GM10248 (cell line): ENCODE measurements at regions not wholly inside any gene's neighbourhood (a gene's known extent, or its start where the extent isn't known, plus 50 kb on each side); places are given as distances from the start of the nearest gene placed in this dataset.

Source experiments
- CTCF ChIA-PET: fragments of 300-600 bp; sonication (Branson Sonifier 250); formaldehyde crosslinking; extraction: SDS; loops from one replicate; lab custom pipeline; 2021; ENCODE audit warnings: antibody characterized with exemption; lab: Yijun Ruan, JAX
- POLR2A ChIA-PET: fragments of 350-650 bp; sonication (Branson Sonifier 250); formaldehyde crosslinking; extraction: SDS; loops from one replicate; lab custom pipeline; 2020; ENCODE audit warnings: antibody characterized with exemption; lab: Yijun Ruan, JAX
- DNase-seq: peaks from one replicate; pipeline ENCODE4 v3.0.0; 2012; ENCODE audit errors: extremely low spot score
- TF ChIP-seq, protein P1 (sequence below): IDR thresholded peaks from 2 replicates; pipeline ENCODE4 v1.5.1; 2012; ENCODE audit warnings: mild to moderate bottlenecking, low read depth; ENCODE audit errors: extremely low read depth, missing control alignments, control extremely low read depth

DNA sequence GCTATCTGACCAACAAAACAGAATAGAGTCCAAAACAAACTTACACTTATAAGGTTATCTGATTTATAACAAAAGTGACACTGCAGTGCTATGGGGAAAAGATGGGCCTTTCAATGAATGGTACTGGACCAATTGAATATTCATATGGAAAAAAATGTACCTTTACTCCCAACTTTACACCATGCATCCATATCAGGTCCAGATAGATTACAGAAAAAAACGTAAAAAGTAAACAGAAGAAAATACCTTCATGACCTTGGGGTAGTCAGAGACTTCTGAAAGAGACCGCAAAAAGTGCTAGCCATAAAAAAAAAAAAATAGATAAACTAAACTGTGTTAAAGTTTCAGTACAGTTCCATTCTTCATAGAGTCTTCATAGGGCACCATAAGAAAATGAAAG lies 308.3 kb downstream of the GXYLT1 start:
- ChIA-PET POLR2A (no interaction called here), CTCF (no interaction called here)
- DNase-seq = no peak
- TF ChIP-seq, protein P1, sequence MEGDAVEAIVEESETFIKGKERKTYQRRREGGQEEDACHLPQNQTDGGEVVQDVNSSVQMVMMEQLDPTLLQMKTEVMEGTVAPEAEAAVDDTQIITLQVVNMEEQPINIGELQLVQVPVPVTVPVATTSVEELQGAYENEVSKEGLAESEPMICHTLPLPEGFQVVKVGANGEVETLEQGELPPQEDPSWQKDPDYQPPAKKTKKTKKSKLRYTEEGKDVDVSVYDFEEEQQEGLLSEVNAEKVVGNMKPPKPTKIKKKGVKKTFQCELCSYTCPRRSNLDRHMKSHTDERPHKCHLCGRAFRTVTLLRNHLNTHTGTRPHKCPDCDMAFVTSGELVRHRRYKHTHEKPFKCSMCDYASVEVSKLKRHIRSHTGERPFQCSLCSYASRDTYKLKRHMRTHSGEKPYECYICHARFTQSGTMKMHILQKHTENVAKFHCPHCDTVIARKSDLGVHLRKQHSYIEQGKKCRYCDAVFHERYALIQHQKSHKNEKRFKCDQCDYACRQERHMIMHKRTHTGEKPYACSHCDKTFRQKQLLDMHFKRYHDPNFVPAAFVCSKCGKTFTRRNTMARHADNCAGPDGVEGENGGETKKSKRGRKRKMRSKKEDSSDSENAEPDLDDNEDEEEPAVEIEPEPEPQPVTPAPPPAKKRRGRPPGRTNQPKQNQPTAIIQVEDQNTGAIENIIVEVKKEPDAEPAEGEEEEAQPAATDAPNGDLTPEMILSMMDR = no peak

GRCh38 chr12:41835556-41835955 lies 309.1 kb downstream of the GXYLT1 start:
- POLR2A ChIA-PET = no interaction called here
- CTCF ChIA-PET = no interaction called here
- TF ChIP-seq, protein P1 = no peak
- no peak for DNase-seq

DNA sequence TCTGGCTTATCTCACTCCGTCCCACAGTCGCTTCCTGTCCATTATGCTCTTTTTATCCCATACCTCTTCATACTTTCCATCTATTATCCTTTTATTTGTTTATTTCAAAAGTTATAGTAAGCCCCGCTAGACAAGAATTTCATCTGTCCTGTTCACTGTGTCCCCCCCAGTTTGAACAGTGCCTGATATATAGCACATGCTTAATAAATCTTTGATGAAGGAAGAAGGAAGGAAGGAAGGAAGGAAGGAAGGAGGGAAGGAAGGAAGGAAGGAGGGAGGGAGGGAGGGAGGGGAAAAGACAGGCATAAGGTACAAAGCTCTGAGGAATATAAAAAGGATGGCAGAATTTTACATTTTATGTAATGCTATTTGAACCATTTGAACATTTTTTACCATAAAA lies 324.7 kb downstream of the GXYLT1 start:
- ChIA-PET POLR2A (no interaction called here), CTCF (interaction anchor here (1.9 kb wide), 1 partner anchor 14 kb away, joined by 4 read pairs; no protein-coding TSS in a partner anchor)
- TF ChIP-seq, protein P1 = no peak
- DNase-seq = no peak

DNA sequence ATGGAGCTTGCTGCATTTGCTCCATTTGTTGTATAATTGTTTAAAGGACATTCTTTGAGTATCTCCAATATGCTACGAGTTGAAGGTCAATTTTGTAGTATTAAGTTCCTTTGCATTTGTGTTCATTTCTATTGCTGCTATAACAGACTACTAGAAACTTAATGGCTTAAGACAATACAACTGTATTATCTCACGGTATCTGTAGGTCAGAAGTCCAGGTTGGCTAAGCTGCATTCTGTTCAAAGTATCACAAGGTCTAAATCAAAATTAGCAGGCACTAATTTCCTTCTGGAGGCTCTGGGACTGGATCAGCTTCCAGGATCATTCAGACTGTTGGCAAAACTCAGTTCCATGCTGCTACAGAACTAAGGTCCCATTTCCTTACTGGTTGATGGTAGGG lies 340.6 kb downstream of the GXYLT1 start:
- no peak for DNase-seq
- ChIA-PET POLR2A (no interaction called here), CTCF (no interaction called here)
- TF ChIP-seq, protein P1 = no peak

- DNase-seq = no peak
- POLR2A ChIA-PET = no interaction called here
- TF ChIP-seq, protein P1 = no peak
- CTCF ChIA-PET = no interaction called here
Measured at GRCh38 chr12:41802803-41803202, 341.9 kb downstream of the GXYLT1 start.

- DNase-seq = no peak
- CTCF ChIA-PET = interaction anchor here (0.8 kb wide), 1 partner anchor 11 kb away, joined by 3 read pairs; no protein-coding TSS in a partner anchor
- POLR2A ChIA-PET = no interaction called here
- TF ChIP-seq, protein P1 = no peak
Measured at GRCh38 chr12:41801261-41801660, 343.4 kb downstream of the GXYLT1 start.

DNA sequence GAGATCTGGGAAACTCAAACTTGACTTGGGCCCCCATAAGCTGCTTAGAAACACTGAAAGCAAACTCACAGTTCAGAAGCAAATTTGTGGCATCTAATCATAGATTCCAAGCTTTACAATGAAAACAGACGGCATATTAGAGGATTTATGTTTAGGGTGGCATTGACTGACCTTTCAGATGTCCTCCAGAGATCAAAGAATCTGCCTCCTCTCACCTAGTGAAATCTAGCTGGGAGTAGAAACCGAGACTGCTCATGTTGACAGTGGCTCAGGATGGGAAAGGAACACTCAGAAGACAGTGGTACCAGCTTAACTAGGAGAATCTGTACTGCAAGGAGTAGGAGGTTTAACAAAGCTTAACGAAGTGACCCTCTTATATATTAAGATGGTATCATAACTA lies 345.0 kb downstream of the GXYLT1 start:
- TF ChIP-seq, protein P1 = no peak
- ChIA-PET POLR2A (no interaction called here), CTCF (no interaction called here)
- DNase-seq = no peak
